ENCODE measurements at regions not wholly inside any gene's neighbourhood (a gene's known extent, or its start where the extent isn't known, plus 50 kb on each side); places are given as distances from the start of the nearest gene placed in this dataset.
"Not testable (repeated sequence)": the region's sequence is repeated elsewhere in the genome, so short reads cannot be mapped to it uniquely, and the experiment has no call there.

- peak; percentile 44 for DNase-seq (ENCODE audit: low read depth)
Measured at GRCh38 chr2:224263571-224264043, 138.3 kb downstream of the FAM124B start.

- peak; percentile 35 for DNase-seq (ENCODE audit: low read depth)
Measured at GRCh38 chr2:224261326-224261725, 140.6 kb downstream of the FAM124B start.

DNA sequence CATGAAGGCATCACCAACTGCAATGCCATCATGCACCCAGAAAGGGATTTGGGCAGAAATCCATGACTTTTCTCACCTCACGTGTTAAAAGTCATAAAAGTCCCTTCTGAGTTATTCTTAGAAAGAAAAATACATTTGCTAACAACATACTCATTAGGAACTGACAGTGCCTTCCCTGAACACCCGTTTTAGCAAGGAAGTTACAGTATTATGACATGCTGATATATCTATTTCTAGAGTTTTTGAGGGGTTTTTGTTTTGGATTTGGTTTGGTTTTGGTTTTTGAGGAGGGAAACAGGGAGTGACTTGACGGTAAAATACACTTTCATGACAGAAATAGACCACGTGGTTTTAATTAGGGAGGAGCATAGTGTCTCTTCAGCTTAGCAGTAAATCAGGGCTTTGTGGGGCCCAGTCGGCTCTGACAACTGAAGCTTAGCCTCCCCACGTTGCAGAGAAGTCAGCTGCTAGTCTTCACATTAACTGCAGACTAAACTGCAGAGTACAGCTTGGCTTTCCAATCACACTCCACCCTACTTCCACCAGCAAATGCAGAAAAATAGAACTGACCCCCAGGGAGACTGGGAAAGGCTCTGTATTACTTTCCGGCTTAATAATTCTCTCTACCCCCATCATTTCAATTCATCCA lies 141.4 kb downstream of the FAM124B start:
- no peak for DNase-seq (ENCODE audit: low read depth)

DNA sequence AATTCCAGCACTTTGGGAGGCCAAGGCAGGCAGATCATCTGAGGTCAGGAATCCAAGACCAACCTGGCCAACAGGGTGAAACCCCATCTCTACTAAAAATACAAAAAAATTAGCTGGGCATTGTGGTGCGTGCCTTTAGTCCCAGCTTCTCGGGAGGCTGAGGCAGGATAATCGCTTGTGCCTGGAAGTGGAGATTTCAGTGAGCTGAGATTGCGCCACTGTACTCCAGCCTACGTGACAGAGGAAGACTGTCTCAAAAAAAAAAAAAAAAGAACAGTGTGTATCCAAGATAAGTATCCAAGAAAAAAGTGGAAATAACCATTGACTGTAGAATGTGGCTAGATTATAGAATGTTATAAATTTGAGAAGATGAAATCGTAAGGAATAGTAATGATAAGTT lies 142.1 kb downstream of the FAM124B start:
- DNase-seq (ENCODE audit: low read depth), result no peak

- no peak for DNase-seq (ENCODE audit: low read depth)
Measured at GRCh38 chr2:224258059-224258458, 143.8 kb downstream of the FAM124B start.

DNA sequence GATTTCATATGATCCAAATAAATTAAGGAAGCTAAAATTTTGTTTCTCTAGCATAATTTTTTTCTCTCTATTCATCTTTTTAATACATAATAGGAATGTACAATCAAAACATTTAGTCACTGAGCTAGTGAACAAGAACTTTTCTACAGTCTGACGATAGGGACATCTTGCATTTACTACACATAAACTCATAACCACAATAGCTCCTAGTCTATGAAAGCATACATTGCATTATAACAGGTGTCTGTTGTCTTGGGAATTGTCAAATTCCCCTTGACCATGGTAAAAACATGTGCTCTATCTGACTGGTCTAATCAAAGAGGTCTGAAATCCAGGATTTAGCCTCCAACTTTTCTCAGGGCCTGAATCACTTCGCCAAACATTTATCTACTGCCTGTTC lies 144.8 kb downstream of the FAM124B start:
- DNase-seq (ENCODE audit: low read depth), result peak; percentile 76

DNA sequence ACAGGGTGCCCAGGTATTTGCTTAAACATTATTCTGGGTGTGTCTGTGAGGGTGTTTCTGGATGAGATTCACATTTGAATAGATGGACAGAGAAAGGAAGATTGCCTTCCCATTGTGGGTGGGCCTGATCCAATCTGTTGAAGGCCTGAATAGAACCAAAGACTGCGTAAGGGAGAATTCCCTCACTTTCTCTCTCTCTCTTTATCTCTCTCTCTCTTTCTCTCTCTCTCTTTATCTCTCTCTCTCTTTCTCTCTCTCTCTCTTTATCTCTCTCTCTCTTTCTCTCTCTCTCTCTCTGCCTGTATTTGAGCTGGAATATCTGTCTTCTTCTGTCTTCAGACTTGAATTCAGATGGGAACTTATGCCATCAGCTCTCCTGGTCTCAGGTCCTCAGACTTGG lies 148.4 kb downstream of the FAM124B start:
- DNase-seq (ENCODE audit: low read depth), result no peak

- peak; percentile 18 for DNase-seq (ENCODE audit: low read depth)
Measured at GRCh38 chr2:224252631-224253030, 149.3 kb downstream of the FAM124B start.

- DNase-seq (ENCODE audit: low read depth), result peak; percentile 21
Measured at GRCh38 chr2:224248944-224249371, 152.9 kb downstream of the FAM124B start.

DNA sequence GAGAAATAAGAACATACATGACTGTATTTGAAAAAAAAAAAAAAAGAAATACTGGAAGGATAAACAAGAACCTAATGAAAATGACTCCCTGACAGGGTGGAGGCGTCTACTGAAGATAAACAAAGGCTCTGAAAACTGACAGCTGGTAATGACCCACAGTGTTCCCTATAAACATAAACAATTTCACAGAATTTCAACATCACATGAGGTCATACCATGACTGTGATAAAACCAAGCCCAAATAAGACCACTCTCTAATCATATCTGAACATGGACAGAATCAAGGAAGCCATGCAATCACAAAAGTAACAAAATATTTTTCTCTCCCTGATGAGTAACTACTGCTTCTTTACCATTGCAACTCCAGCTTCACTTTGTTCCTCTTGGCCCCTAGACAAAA lies 159.3 kb downstream of the FAM124B start:
- peak; percentile 78 for DNase-seq (ENCODE audit: low read depth)

- no peak for DNase-seq (ENCODE audit: low read depth)
Measured at GRCh38 chr2:224241812-224242211, 160.1 kb downstream of the FAM124B start.

DNA sequence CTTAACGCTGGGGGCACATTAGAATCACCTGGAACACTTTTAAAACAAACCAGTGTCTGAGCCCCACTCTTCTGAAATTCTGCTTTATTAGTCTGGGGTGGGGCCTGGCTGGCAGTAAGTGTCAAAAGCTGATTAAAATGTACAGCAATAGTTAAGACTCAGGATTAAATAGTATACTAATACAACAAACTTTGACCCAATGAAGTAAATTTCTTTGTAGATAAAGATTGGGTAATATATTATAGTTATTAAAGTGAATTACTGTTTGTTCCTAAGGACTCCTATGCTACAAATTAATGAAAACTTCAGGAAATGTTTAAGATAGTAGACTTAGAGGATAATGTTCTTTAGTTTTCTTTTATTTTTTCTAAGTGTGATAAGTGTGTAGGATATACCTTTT lies 160.9 kb downstream of the FAM124B start:
- no peak for DNase-seq (ENCODE audit: low read depth)

DNA sequence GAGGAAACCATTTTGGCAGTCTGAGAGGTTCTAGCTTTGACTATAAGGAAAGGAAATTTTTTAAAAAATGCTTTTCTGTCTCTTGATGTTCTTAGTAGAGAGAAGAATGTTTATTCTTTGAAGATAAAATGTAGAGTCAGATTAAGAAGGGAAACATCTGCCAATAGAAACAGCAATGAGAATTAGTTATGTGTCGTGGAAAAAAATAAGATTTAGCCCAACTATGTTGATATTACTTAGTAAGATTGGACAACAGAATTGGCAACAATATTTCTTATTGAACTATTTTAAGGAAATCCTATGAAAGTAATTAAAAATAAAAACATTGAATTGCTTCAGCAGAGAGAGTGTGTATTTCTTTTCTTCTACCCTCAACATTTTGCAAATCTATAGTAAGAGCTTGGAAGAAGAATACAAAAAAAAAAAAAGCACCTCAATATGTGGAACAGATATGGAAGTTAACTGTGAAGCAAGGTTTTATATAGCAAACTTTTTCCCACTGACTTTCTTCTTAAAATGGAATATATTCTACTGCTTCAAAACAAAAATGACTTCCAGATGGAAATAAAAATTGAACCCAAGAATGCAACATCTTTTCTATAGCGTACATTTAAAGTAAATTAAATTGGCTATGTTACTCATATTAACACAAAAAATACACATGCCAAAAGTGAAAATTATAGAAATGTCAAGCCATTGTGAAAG lies 177.9 kb downstream of the FAM124B start:
- no peak for DNase-seq (ENCODE audit: low read depth)

DNA sequence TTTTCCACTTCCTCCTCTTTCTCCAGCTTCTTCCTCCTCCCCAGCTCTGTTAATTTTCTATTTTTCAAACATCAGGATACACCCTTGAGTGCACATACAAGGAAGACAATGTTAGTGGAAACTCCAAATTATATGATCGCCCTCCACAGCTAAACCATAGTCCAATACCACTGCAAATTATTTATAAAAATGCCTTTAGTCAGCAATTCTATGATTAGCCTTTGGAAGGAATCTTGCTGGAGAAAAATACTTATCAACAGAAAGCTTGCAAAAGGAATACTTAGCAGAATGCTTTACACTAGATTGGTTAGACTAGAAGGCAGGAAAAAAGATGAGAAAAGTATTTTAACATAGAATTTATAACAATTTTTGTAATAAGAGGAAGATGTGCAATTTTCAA lies 178.9 kb downstream of the FAM124B start:
- no peak for DNase-seq (ENCODE audit: low read depth)

- DNase-seq (ENCODE audit: low read depth), result peak; percentile 75
Measured at GRCh38 chr2:224222291-224222690, 179.6 kb downstream of the FAM124B start.

DNA sequence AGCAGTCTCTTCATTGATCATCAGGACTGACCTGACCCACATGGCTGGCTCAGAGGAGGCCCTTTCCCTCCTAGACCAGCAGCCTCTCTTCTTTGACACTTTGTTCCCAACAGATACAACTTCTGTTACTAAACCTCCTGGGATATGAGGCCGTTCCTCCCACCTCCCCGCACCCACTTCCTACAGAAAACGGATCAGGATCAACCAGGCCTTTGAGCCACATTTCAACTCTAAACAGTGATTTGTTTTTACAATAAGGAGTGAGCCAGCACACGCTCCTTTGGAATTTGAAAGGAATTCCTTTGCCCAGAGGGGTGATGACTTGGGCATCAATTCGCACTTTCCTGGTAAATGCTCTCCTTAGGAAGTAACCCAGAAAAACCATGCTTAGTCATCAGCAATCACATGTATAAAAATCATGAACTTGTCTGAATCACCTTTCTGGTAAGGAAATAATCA lies 180.4 kb downstream of the FAM124B start:
- DNase-seq (ENCODE audit: low read depth), result peak; percentile 98

GRCh38 chr2:224220586-224221255 lies 181.2 kb downstream of the FAM124B start:
- peak; percentile 57 for DNase-seq (ENCODE audit: low read depth)

GRCh38 chr2:224219781-224220180 lies 180.7 kb upstream of the SERPINE2 start:
- DNase-seq (ENCODE audit: low read depth), result no peak

GRCh38 chr2:224217962-224218347 lies 178.9 kb upstream of the SERPINE2 start:
- DNase-seq (ENCODE audit: low read depth), result peak; percentile 62

GRCh38 chr2:224217233-224217961 lies 178.3 kb upstream of the SERPINE2 start:
- no peak for DNase-seq (ENCODE audit: low read depth)

DNA sequence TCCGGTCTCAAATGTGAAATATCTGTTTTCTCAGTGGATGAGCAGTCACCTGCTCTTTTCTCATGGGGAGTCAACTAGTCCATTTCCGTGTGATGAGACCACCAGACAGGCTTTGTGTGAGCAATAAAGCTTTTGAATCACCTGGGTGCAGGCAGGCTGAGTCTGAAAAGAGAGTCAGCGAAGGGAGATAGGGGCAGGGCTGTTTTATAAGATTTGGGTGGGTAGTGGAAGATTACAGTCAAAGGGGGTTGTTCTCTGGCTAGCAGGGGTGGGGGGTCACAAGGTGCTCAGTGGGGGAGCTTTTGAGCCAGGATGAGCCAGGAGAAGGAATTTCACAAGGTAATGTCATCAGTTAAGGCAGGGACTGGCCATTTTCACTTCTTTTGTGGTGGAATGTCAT lies 176.5 kb upstream of the SERPINE2 start:
- DNase-seq (ENCODE audit: low read depth), result not testable (repeated sequence)

DNA sequence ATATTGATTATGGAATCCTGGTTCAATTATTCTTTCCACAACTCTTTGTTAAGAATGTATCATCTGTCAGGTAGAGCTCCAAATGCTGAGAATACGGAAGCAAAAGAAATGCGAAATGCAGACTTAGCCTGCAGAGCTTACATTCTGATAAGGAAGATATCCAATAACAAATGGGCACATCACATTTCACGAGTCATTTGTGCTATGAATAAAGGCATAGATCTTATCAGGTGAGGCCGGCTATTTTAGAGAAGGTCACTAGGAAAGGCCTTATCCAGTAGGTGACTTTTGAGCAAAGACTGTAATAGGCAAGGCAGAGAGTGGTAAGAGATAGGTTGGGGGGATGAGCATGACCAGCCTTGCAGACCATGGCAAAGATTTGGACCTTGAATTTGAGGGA lies 174.3 kb upstream of the SERPINE2 start:
- no peak for DNase-seq (ENCODE audit: low read depth)

All from LHCN-M2 (cell line).